ENCODE measurements at regions not wholly inside any gene's neighbourhood (a gene's known extent, or its start where the extent isn't known, plus 50 kb on each side); places are given as distances from the start of the nearest gene placed in this dataset.
"Not testable (repeated sequence)": the region's sequence is repeated elsewhere in the genome, so short reads cannot be mapped to it uniquely, and the experiment has no call there.

- intact Hi-C loops (cut with DNase I; ENCODE audit: low total_unique reads) = no loop called here
- TF ChIP-seq CTCF (IDR thresholded peaks at IDR 0.05) (no peak), POLR2A (IDR thresholded peaks at IDR 0.05) (no peak)
- no peak for DNase-seq (ENCODE audit: low spot score in 2 of 2)
- no peak overlapping the region for H3K4me3 ChIP-seq (ENCODE audit: low read depth, poor library complexity, severe bottlenecking)
These were observed 64.3 kb upstream of the NAA35 start for GRCh38 chr9:85876628-85877027.

GRCh38 chr9:85878872-85879597, 61.9 kb upstream of the NAA35 start:
- intact Hi-C loops (cut with DNase I; ENCODE audit: low total_unique reads); DNase-seq (ENCODE audit: low spot score in 2 of 2): not testable (repeated sequence)
- 67 to 71% methylated on average over 5 of the region's 5 CpGs for WGBS, 2 donors

GRCh38 chr9:85880507-85880906, 60.4 kb upstream of the NAA35 start:
- 64 to 67% methylated on average over 3 of the region's 3 CpGs for WGBS, 2 donors
- not testable (repeated sequence) for H3K4me3 ChIP-seq (ENCODE audit: low read depth, poor library complexity, severe bottlenecking); DNase-seq (ENCODE audit: low spot score in 2 of 2)
- intact Hi-C loops (cut with DNase I; ENCODE audit: low total_unique reads) = loop anchor here (5.0 kb wide), 1 partner anchor 1882 kb away; no protein-coding TSS in a partner anchor

More at GRCh38 chr9:85878872-85879597, 61.9 kb upstream of the NAA35 start:
- not testable (repeated sequence) for H3K4me3 ChIP-seq (ENCODE audit: low read depth, poor library complexity, severe bottlenecking)

GRCh38 chr9:85884256-85884655, 56.7 kb upstream of the NAA35 start:
- WGBS, 2 donors = 84 to 86% methylated on average over 8 of the region's 8 CpGs
- intact Hi-C loops (cut with DNase I; ENCODE audit: low total_unique reads) = loop anchor here (5.0 kb wide), 1 partner anchor 1878 kb away; no protein-coding TSS in a partner anchor
- no peak overlapping the region for H3K4me3 ChIP-seq (ENCODE audit: low read depth, poor library complexity, severe bottlenecking)
- no peak for DNase-seq (ENCODE audit: low spot score in 2 of 2)
- no peak for TF ChIP-seq POLR2A (IDR thresholded peaks at IDR 0.05)
- no peak for TF ChIP-seq CTCF (IDR thresholded peaks at IDR 0.05)

GRCh38 chr9:85890962-85891361, 50.0 kb upstream of the NAA35 start:
- TF ChIP-seq POLR2A (IDR thresholded peaks at IDR 0.05) (no peak), CTCF (IDR thresholded peaks at IDR 0.05) (no peak)
- 53 to 59% methylated on average over 1 of the region's 1 CpG for WGBS, 2 donors
- intact Hi-C loops (cut with DNase I; ENCODE audit: low total_unique reads) = no loop called here
- H3K4me3 ChIP-seq (ENCODE audit: low read depth, poor library complexity, severe bottlenecking) = no peak overlapping the region
- DNase-seq (ENCODE audit: low spot score in 2 of 2) = no peak

Measured in lower leg skin (tissue), 4 donors.